ENCODE measurements at regions not wholly inside any gene's neighbourhood (a gene's known extent, or its start where the extent isn't known, plus 50 kb on each side); places are given as distances from the start of the nearest gene placed in this dataset.

- no peak overlapping the region for H3K4me3 ChIP-seq
- no peak for ATAC-seq
- H3K9me3 ChIP-seq, result no peaks in the 10 kb centered on the region
- WGBS (ENCODE audit: insufficient coverage, low coverage, low lambda C conversion rate, missing lambda C conversion rate), result 40% methylated on average over 2 of the region's 3 CpGs
- no peaks in the 10 kb centered on the region for H3K36me3 ChIP-seq
- no peaks in the 10 kb centered on the region for H3K27me3 ChIP-seq
- peaks cover 0 to 1% (median 0%) of the 10 kb centered on the region in 4 donors for H3K4me1 ChIP-seq
- H3K27ac ChIP-seq, result no peak overlapping the region
- TF ChIP-seq POLR2A (IDR thresholded peaks at IDR 0.05) (no peak), CTCF (IDR thresholded peaks at IDR 0.05) (no peak)
- no peak for DNase-seq
- intact Hi-C loops (cut with DNase I), result no loop called here
Observed at GRCh38 chr10:78784546-78784945, 284.2 kb upstream of the ZMIZ1 start.

GRCh38 chr10:78785066-78785465 is 283.7 kb upstream of the ZMIZ1 start:
- ATAC-seq (no peak), DNase-seq (no peak)
- Histone ChIP-seq H3K4me1 (no peaks in the 10 kb centered on the region), H3K9me3 (no peaks in the 10 kb centered on the region), H3K4me3 (no peak overlapping the region), H3K36me3 (no peaks in the 10 kb centered on the region), H3K27ac (no peak overlapping the region), H3K27me3 (no peaks in the 10 kb centered on the region)
- 40% methylated on average over 1 of the region's 4 CpGs for WGBS (ENCODE audit: insufficient coverage, low coverage, low lambda C conversion rate, missing lambda C conversion rate)
- intact Hi-C loops (cut with DNase I), result no loop called here
- TF ChIP-seq CTCF (IDR thresholded peaks at IDR 0.05), result no peak
- no peak for TF ChIP-seq POLR2A (IDR thresholded peaks at IDR 0.05)

- DNase-seq (no peak), ATAC-seq (no peak)
- TF ChIP-seq CTCF (IDR thresholded peaks at IDR 0.05) (no peak), POLR2A (IDR thresholded peaks at IDR 0.05) (no peak)
- H3K27ac ChIP-seq, result no peak overlapping the region
- H3K36me3 ChIP-seq, result no peaks in the 10 kb centered on the region
- 65% methylated on average over 6 of the region's 6 CpGs for WGBS (ENCODE audit: insufficient coverage, low coverage, low lambda C conversion rate, missing lambda C conversion rate)
- H3K4me3 ChIP-seq, result no peak overlapping the region
- intact Hi-C loops (cut with DNase I), result no loop called here
- H3K27me3 ChIP-seq, result no peaks in the 10 kb centered on the region
- H3K9me3 ChIP-seq, result no peaks in the 10 kb centered on the region
- H3K4me1 ChIP-seq, result no peaks in the 10 kb centered on the region
Observed at GRCh38 chr10:78785991-78786390, 282.8 kb upstream of the ZMIZ1 start.

GRCh38 chr10:78787125-78787524 is 281.6 kb upstream of the ZMIZ1 start:
- intact Hi-C loops (cut with DNase I), result no loop called here
- Histone ChIP-seq H3K27me3 (no peaks in the 10 kb centered on the region), H3K4me1 (no peaks in the 10 kb centered on the region), H3K4me3 (no peak overlapping the region), H3K36me3 (no peaks in the 10 kb centered on the region), H3K9me3 (no peaks in the 10 kb centered on the region), H3K27ac (no peak overlapping the region)
- DNase-seq (no peak), ATAC-seq (no peak)
- TF ChIP-seq CTCF (IDR thresholded peaks at IDR 0.05), result no peak
- no peak for TF ChIP-seq POLR2A (IDR thresholded peaks at IDR 0.05)
- WGBS (ENCODE audit: insufficient coverage, low coverage, low lambda C conversion rate, missing lambda C conversion rate), result 44% methylated on average over 2 of the region's 2 CpGs

All from right lobe of liver (tissue), 6 donors.